GM23338 (cell line): ENCODE measurements at regions not wholly inside any gene's neighbourhood (a gene's known extent, or its start where the extent isn't known, plus 50 kb on each side); places are given as distances from the start of the nearest gene placed in this dataset.

Experiments used
- ATAC-seq: fragments of 200-7000 bp; cut with Tn5 transposase; 3 replicates; pipeline ENCODE4 v1.9.1; 2020
- DNase-seq: peaks from one replicate; pipeline ENCODE4 v3.0.0-alpha.2; 2015; ENCODE audit warnings: low spot score
- H2AFZ ChIP-seq: fragments of 200-600 bp; sonication (generic); 2 replicates; pipeline ENCODE4 v1.8.0; 2016; ENCODE audit warnings: antibody characterized with exemption, mild to moderate bottlenecking, moderate library complexity
- H3F3A ChIP-seq: fragments of 200-600 bp; sonication (generic); replicated peaks from 2 replicates; pipeline ENCODE4 v1.8.0; 2017; ENCODE audit warnings: antibody characterized with exemption, mixed run types, low read depth
- H3K27ac ChIP-seq: fragments of 200-600 bp; sonication (generic); 2 replicates; pipeline ENCODE4 v1.6.1; 2016; ENCODE audit warnings: low read depth
- H3K27me3 ChIP-seq: fragments of 200-600 bp; sonication (generic); 2 replicates; pipeline ENCODE4 v1.8.0; 2016; ENCODE audit warnings: mild to moderate bottlenecking, mixed run types, moderate library complexity; ENCODE audit not compliant: insufficient read depth
- H3K36me3 ChIP-seq: fragments of 200-600 bp; sonication (generic); 2 replicates; pipeline ENCODE4 v1.8.0; 2016; ENCODE audit warnings: mild to moderate bottlenecking; ENCODE audit not compliant: insufficient read depth
- H3K4me1 ChIP-seq: fragments of 200-600 bp; sonication (generic); 2 replicates; pipeline ENCODE4 v1.8.0; 2016; ENCODE audit warnings: mild to moderate bottlenecking, moderate library complexity; ENCODE audit not compliant: insufficient read depth
- H3K4me2 ChIP-seq: fragments of 200-600 bp; sonication (generic); 2 replicates; pipeline ENCODE4 v1.7.1; 2017; ENCODE audit warnings: mixed run types
- H3K4me3 ChIP-seq: fragments of 200-600 bp; sonication (generic); 2 replicates; pipeline ENCODE4 v1.6.1; 2016; ENCODE audit warnings: mixed run types
- H3K79me2 ChIP-seq: fragments of 200-600 bp; sonication (generic); replicated peaks from 2 replicates; pipeline ENCODE4 v1.8.0; 2017; ENCODE audit warnings: mild to moderate bottlenecking; ENCODE audit not compliant: insufficient read depth
- H3K9me2 ChIP-seq: fragments of 200-600 bp; sonication (generic); 2 replicates; pipeline ENCODE4 v1.8.0; 2017; ENCODE audit not compliant: insufficient read depth
- H4K20me1 ChIP-seq: fragments of 200-600 bp; sonication (generic); replicated peaks from 2 replicates; pipeline ENCODE4 v1.8.0; 2017; ENCODE audit warnings: mild to moderate bottlenecking; ENCODE audit not compliant: insufficient read depth
- H3K27ac Mint-ChIP-seq: 2 replicates; pipeline ENCODE4 v1.8.0; 2020; ENCODE audit warnings: inconsistent platforms, mild to moderate bottlenecking, moderate library complexity, mixed read lengths
- H3K27me3 Mint-ChIP-seq: 3 replicates; pipeline ENCODE4 v1.8.0; 2022; ENCODE audit warnings: low read depth, mild to moderate bottlenecking, moderate library complexity, mixed read lengths, inconsistent platforms; ENCODE audit not compliant: insufficient read depth, poor library complexity
- H3K36me3 Mint-ChIP-seq: 3 replicates; pipeline ENCODE4 v1.8.0; 2021; ENCODE audit warnings: low read depth, mild to moderate bottlenecking, inconsistent platforms, moderate library complexity, mixed read lengths
- H3K4me1 Mint-ChIP-seq: 3 replicates; pipeline ENCODE4 v1.8.0; 2020; ENCODE audit warnings: mild to moderate bottlenecking, inconsistent platforms, mixed read lengths
- H3K4me3 Mint-ChIP-seq: 3 replicates; pipeline ENCODE4 v1.8.0; 2021; ENCODE audit warnings: moderate library complexity, mild to moderate bottlenecking, inconsistent platforms, mixed read lengths
- H3K9me3 Mint-ChIP-seq: 3 replicates; pipeline ENCODE4 v1.8.0; 2020; ENCODE audit warnings: moderate library complexity, mild to moderate bottlenecking, inconsistent platforms, mixed read lengths
- CREB1 ChIP-seq: fragments of 250-450 bp; sonication (Bioruptor Pico); IDR thresholded peaks from 2 replicates; pipeline ENCODE4 v1.5.0; 2020; ENCODE audit warnings: low read depth, mild to moderate bottlenecking, moderate library complexity
- ETS1 ChIP-seq: IDR thresholded peaks from 2 replicates; pipeline ENCODE4 v1.6.1; 2016; ENCODE audit warnings: antibody characterized with exemption
- EZH2phosphoT487 ChIP-seq: fragments of 200-600 bp; sonication (generic); IDR thresholded peaks from one replicate; pipeline ENCODE4 v1.8.1; 2018; ENCODE audit warnings: antibody characterized with exemption; ENCODE audit not compliant: unreplicated experiment
- JUNB ChIP-seq: IDR thresholded peaks from one replicate; pipeline ENCODE4 v1.6.1; 2016; ENCODE audit warnings: antibody characterized with exemption; ENCODE audit not compliant: unreplicated experiment
- NANOG ChIP-seq: IDR thresholded peaks from 2 replicates; pipeline ENCODE4 v1.6.1; 2016; ENCODE audit warnings: antibody characterized with exemption, borderline replicate concordance
- POLR2AphosphoS5 ChIP-seq: IDR thresholded peaks from 2 replicates; pipeline ENCODE4 v1.6.1; 2016; ENCODE audit warnings: antibody characterized with exemption, low read depth
- STAT1 ChIP-seq: IDR thresholded peaks from one replicate; pipeline ENCODE4 v1.6.1; 2016; ENCODE audit warnings: antibody characterized with exemption; ENCODE audit not compliant: unreplicated experiment
- ZNF114 ChIP-seq: fragments of 250-450 bp; sonication (Bioruptor Pico); IDR thresholded peaks from 2 replicates; pipeline ENCODE4 v1.5.0; 2020; ENCODE audit warnings: mild to moderate bottlenecking, moderate library complexity
- ZNF331 ChIP-seq: fragments of 250-450 bp; sonication (Bioruptor Pico); IDR thresholded peaks from 2 replicates; pipeline ENCODE4 v1.5.0; 2020; ENCODE audit warnings: low read depth, mild to moderate bottlenecking, moderate library complexity
- ZNF462 ChIP-seq: fragments of 250-450 bp; sonication (Bioruptor Pico); IDR thresholded peaks from 2 replicates; pipeline ENCODE4 v1.5.0; 2020; ENCODE audit warnings: mild to moderate bottlenecking, moderate library complexity
- TF ChIP-seq, protein P1 (sequence below), 2 experiments: fragments of 200-600 bp in 1 of 2; sonication (generic) in 1 of 2; conservative IDR thresholded peaks; 2 replicates each; pipeline versions ENCODE4 v1.5.1 to v1.6.1; 2016 to 2017; ENCODE audit warnings: antibody characterized with exemption in 2 of 2, low read depth in 2 of 2, mild to moderate bottlenecking in 2 of 2, moderate library complexity in 1 of 2
- TF ChIP-seq, protein P2 (sequence below): IDR thresholded peaks from one replicate; pipeline ENCODE4 v1.6.1; 2018; ENCODE audit warnings: antibody characterized with exemption; ENCODE audit not compliant: unreplicated experiment

GRCh38 chr2:44100351-44100750 is 68.3 kb upstream of the PPM1B start:
- Histone ChIP-seq H2AFZ (no peak overlapping the region), H3K4me2 (no peak overlapping the region)

More at GRCh38 chr2:44100351-44100750, 68.3 kb upstream of the PPM1B start:
- ATAC-seq (no peak), DNase-seq (no peak)
- no peaks in the 10 kb centered on the region for H3F3A ChIP-seq
- no peaks in the 10 kb centered on the region for H3K79me2 ChIP-seq
- Mint-ChIP-seq H3K4me1 (peaks cover 8% of the 10 kb centered on the region), H3K36me3 (no peaks in the 10 kb centered on the region), H3K27ac (no peak overlapping the region), H3K27me3 (peaks cover 4% of the 10 kb centered on the region), H3K4me3 (no peak overlapping the region), H3K9me3 (no peaks in the 10 kb centered on the region; the same call in 2 of the 3 replicates)
- H3K36me3 ChIP-seq: no peaks in the 10 kb centered on the region
- TF ChIP-seq STAT1: no peak
- no peak for TF ChIP-seq CREB1
- TF ChIP-seq ZNF462 (CRISPR knock-in tag): no peak
- TF ChIP-seq POLR2AphosphoS5: no peak
- TF ChIP-seq NANOG: no peak
- TF ChIP-seq JUNB: no peak
- TF ChIP-seq ZNF114 (CRISPR knock-in tag): no peak
- TF ChIP-seq, protein P1, sequence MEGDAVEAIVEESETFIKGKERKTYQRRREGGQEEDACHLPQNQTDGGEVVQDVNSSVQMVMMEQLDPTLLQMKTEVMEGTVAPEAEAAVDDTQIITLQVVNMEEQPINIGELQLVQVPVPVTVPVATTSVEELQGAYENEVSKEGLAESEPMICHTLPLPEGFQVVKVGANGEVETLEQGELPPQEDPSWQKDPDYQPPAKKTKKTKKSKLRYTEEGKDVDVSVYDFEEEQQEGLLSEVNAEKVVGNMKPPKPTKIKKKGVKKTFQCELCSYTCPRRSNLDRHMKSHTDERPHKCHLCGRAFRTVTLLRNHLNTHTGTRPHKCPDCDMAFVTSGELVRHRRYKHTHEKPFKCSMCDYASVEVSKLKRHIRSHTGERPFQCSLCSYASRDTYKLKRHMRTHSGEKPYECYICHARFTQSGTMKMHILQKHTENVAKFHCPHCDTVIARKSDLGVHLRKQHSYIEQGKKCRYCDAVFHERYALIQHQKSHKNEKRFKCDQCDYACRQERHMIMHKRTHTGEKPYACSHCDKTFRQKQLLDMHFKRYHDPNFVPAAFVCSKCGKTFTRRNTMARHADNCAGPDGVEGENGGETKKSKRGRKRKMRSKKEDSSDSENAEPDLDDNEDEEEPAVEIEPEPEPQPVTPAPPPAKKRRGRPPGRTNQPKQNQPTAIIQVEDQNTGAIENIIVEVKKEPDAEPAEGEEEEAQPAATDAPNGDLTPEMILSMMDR (conservative IDR thresholded peaks at IDR 0.05; ENCODE audit: low read depth in 2 of 2): no peak
- TF ChIP-seq ETS1: no peak
- no peak for TF ChIP-seq EZH2phosphoT487
- TF ChIP-seq, protein P2, sequence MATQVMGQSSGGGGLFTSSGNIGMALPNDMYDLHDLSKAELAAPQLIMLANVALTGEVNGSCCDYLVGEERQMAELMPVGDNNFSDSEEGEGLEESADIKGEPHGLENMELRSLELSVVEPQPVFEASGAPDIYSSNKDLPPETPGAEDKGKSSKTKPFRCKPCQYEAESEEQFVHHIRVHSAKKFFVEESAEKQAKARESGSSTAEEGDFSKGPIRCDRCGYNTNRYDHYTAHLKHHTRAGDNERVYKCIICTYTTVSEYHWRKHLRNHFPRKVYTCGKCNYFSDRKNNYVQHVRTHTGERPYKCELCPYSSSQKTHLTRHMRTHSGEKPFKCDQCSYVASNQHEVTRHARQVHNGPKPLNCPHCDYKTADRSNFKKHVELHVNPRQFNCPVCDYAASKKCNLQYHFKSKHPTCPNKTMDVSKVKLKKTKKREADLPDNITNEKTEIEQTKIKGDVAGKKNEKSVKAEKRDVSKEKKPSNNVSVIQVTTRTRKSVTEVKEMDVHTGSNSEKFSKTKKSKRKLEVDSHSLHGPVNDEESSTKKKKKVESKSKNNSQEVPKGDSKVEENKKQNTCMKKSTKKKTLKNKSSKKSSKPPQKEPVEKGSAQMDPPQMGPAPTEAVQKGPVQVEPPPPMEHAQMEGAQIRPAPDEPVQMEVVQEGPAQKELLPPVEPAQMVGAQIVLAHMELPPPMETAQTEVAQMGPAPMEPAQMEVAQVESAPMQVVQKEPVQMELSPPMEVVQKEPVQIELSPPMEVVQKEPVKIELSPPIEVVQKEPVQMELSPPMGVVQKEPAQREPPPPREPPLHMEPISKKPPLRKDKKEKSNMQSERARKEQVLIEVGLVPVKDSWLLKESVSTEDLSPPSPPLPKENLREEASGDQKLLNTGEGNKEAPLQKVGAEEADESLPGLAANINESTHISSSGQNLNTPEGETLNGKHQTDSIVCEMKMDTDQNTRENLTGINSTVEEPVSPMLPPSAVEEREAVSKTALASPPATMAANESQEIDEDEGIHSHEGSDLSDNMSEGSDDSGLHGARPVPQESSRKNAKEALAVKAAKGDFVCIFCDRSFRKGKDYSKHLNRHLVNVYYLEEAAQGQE: no peak
- no peak for TF ChIP-seq ZNF331 (CRISPR knock-in tag)
- H3K9me2 ChIP-seq: 0 out of 2 replicates have a peak, but pooled peaks cover 3% of the 10 kb centered on the region
- H4K20me1 ChIP-seq: no peaks in the 10 kb centered on the region
- H3K4me3 ChIP-seq: no peak overlapping the region
- H3K4me1 ChIP-seq: no peaks in the 10 kb centered on the region; the same call in 1 of the 2 replicates
- no peak overlapping the region for H3K27ac ChIP-seq
- no peaks in the 10 kb centered on the region for H3K27me3 ChIP-seq
